H1 (cell line): ENCODE measurements at regions not wholly inside any gene's neighbourhood (a gene's known extent, or its start where the extent isn't known, plus 50 kb on each side); places are given as distances from the start of the nearest gene placed in this dataset.

Source experiments
- CTCF ChIA-PET: fragments of 300-600 bp; sonication (Branson Sonifier 250); formaldehyde crosslinking; loops from one replicate; lab custom pipeline; 2021; ENCODE audit not compliant: partially characterized antibody; lab: Charles Lee
- POLR2A ChIA-PET: fragments of 300-600 bp; sonication (Branson Sonifier 250); formaldehyde crosslinking; loops from one replicate; lab custom pipeline; 2021; ENCODE audit warnings: inconsistent platforms; ENCODE audit not compliant: partially characterized antibody; lab: Charles Lee
- DNase-seq, 2 experiments: peaks; one replicate each; pipeline versions ENCODE4 v3.0.0 to v3.0.0-alpha.2; 2010 to 2022; ENCODE audit warnings: low spot score in 2 of 2, low read depth in 1 of 2, mixed read lengths in 1 of 2
- FAIRE-seq: peaks from 2 replicates; lab custom pipeline; 2011; peaks lifted over from hg19 to GRCh38; lab: Jason Lieb, UNC
- H2AFZ ChIP-seq: 2 replicates; pipeline ENCODE4 v1.8.1; 2012; ENCODE audit warnings: low read length, inconsistent platforms
- H2AK5ac ChIP-seq: 2 replicates; pipeline ENCODE4 v1.6.1; 2013; ENCODE audit warnings: low read depth, low read length
- H2BK120ac ChIP-seq: replicated peaks from 2 replicates; pipeline ENCODE3; 2013; ENCODE audit warnings: low read depth, low read length, inconsistent platforms
- H2BK12ac ChIP-seq: 2 replicates; pipeline ENCODE4 v1.6.1; 2013; ENCODE audit warnings: low read depth, low read length
- H2BK15ac ChIP-seq: 2 replicates; pipeline ENCODE4 v1.6.1; 2013; ENCODE audit warnings: low read length
- H2BK20ac ChIP-seq: 2 replicates; pipeline ENCODE4 v1.6.1; 2013; ENCODE audit warnings: low read length
- H2BK5ac ChIP-seq: 2 replicates; pipeline ENCODE4 v1.6.1; 2013; ENCODE audit warnings: low read depth, low read length
- H3K14ac ChIP-seq: 2 replicates; pipeline ENCODE4 v1.6.1; 2013; ENCODE audit warnings: inconsistent platforms; ENCODE audit not compliant: insufficient read length
- H3K18ac ChIP-seq: 2 replicates; pipeline ENCODE4 v1.6.1; 2013; ENCODE audit warnings: low read length; ENCODE audit errors: extremely low read depth
- H3K23ac ChIP-seq: 2 replicates; pipeline ENCODE4 v1.6.1; 2013; ENCODE audit warnings: inconsistent platforms; ENCODE audit not compliant: insufficient read length
- H3K23me2 ChIP-seq: 2 replicates; pipeline ENCODE4 v1.6.1; 2013; ENCODE audit warnings: low read depth, low read length
- H3K27ac ChIP-seq: 2 replicates; pipeline ENCODE4 v1.6.1; 2011; ENCODE audit warnings: low read depth, low read length, inconsistent platforms
- H3K27me3 ChIP-seq, 4 experiments: replicated peaks in 1 of 4; 1 replicate in 1 of 4; 2 replicates in 3 of 4; pipeline versions ENCODE4 v1.6.1 to v1.8.1; 2011 to 2013; ENCODE audit warnings: low read length in 3 of 4, mild to moderate bottlenecking in 3 of 4, inconsistent platforms in 2 of 4, mixed read lengths in 2 of 4, moderate library complexity in 1 of 4; ENCODE audit not compliant: control insufficient read depth in 3 of 4, insufficient read depth in 3 of 4; ENCODE audit errors: extremely low read depth in 1 of 4
- H3K36me3 ChIP-seq, 4 experiments: 2 replicates each; pipeline versions ENCODE4 v1.6.1 to v1.8.1; 2011 to 2013; ENCODE audit warnings: mild to moderate bottlenecking in 4 of 4, low read length in 3 of 4, moderate library complexity in 2 of 4, control low read depth in 1 of 4, inconsistent platforms in 1 of 4; ENCODE audit not compliant: insufficient read depth in 4 of 4, control insufficient read depth in 2 of 4
- H3K4ac ChIP-seq: replicated peaks from 2 replicates; pipeline ENCODE3; 2013; ENCODE audit warnings: low read length, low read depth, mixed read lengths, inconsistent platforms; ENCODE audit not compliant: insufficient read length
- H3K4me1 ChIP-seq, 4 experiments: replicated peaks in 1 of 4; 1 replicate in 1 of 4; 2 replicates in 3 of 4; pipeline versions ENCODE4 v1.6.1 to v1.8.1; 2011 to 2013; ENCODE audit warnings: low read length in 3 of 4, inconsistent platforms in 2 of 4, mixed read lengths in 1 of 4; ENCODE audit not compliant: insufficient read depth in 4 of 4, control insufficient read depth in 3 of 4
- H3K4me2 ChIP-seq, 2 experiments: 2 replicates each; pipeline versions ENCODE4 v1.6.1 to v1.8.1; 2011 to 2013; ENCODE audit warnings: low read depth in 2 of 2, low read length in 2 of 2, control low read depth in 1 of 2, inconsistent platforms in 1 of 2, mild to moderate bottlenecking in 1 of 2; ENCODE audit not compliant: insufficient read depth in 1 of 2
- H3K4me3 ChIP-seq, 4 experiments: fragments of 200-600, 300-600 bp in 1 of 4; sonication (generic), shearing (Covaris generic), sonication (Bioruptor Twin) in 1 of 4; 2 replicates each; pipeline versions ENCODE4 v1.5.1 to v1.8.1; 2011 to 2016; ENCODE audit warnings: low read length in 4 of 4, low read depth in 3 of 4, control low read depth in 2 of 4, inconsistent platforms in 2 of 4, mild to moderate bottlenecking in 2 of 4, mixed read lengths in 1 of 4, moderate library complexity in 1 of 4; ENCODE audit not compliant: insufficient read depth in 2 of 4; ENCODE audit errors: extremely low read depth in 1 of 4
- H3K56ac ChIP-seq: replicated peaks from 2 replicates; pipeline ENCODE3; 2013; ENCODE audit warnings: low read depth, mild to moderate bottlenecking, mixed read lengths, low read length, inconsistent platforms; ENCODE audit not compliant: insufficient read length
- H3K79me1 ChIP-seq: 2 replicates; pipeline ENCODE4 v1.6.1; 2013; ENCODE audit warnings: low read depth, low read length, control low read depth
- H3K79me2 ChIP-seq, 2 experiments: 2 replicates each; pipeline versions ENCODE4 v1.6.1 to v1.8.1; 2012 to 2013; ENCODE audit warnings: low read length in 2 of 2, mild to moderate bottlenecking in 2 of 2, inconsistent platforms in 1 of 2; ENCODE audit not compliant: insufficient read depth in 2 of 2, control insufficient read depth in 1 of 2
- H3K9ac ChIP-seq, 4 experiments: replicated peaks in 1 of 4; 1 replicate in 1 of 4; 2 replicates in 3 of 4; pipeline versions ENCODE4 v1.6.1 to v1.8.1; 2011 to 2013; ENCODE audit warnings: low read depth in 3 of 4, low read length in 3 of 4, control low read depth in 2 of 4, mild to moderate bottlenecking in 2 of 4, moderate library complexity in 2 of 4, inconsistent platforms in 1 of 4; ENCODE audit errors: extremely low read depth in 1 of 4
- H3K9me3 ChIP-seq, 2 experiments: 2 replicates each; pipeline versions ENCODE4 v1.6.1 to v1.8.1; 2012 to 2013; ENCODE audit warnings: mild to moderate bottlenecking in 2 of 2, moderate library complexity in 2 of 2, control low read depth in 1 of 2, inconsistent platforms in 1 of 2, low read depth in 1 of 2, low read length in 1 of 2, mixed read lengths in 1 of 2; ENCODE audit not compliant: insufficient read depth in 2 of 2
- H4K20me1 ChIP-seq, 2 experiments: replicated peaks in 1 of 2; 2 replicates each; pipeline versions ENCODE3 to v1.8.1; 2011 to 2013; ENCODE audit warnings: inconsistent platforms in 2 of 2, low read length in 2 of 2, mild to moderate bottlenecking in 1 of 2; ENCODE audit not compliant: insufficient read depth in 2 of 2, control insufficient read depth in 1 of 2
- H4K5ac ChIP-seq: 2 replicates; pipeline ENCODE4 v1.6.1; 2013; ENCODE audit warnings: low read length, low read depth, mixed read lengths, inconsistent platforms; ENCODE audit not compliant: insufficient read length
- H4K8ac ChIP-seq: 2 replicates; pipeline ENCODE4 v1.8.0; 2013; ENCODE audit warnings: mild to moderate bottlenecking, moderate library complexity, low read length, inconsistent platforms; ENCODE audit not compliant: insufficient read depth; ENCODE audit errors: extremely low read depth
- H4K91ac ChIP-seq: replicated peaks from 2 replicates; pipeline ENCODE3; 2013; ENCODE audit warnings: low read length, mixed read lengths, inconsistent platforms; ENCODE audit not compliant: insufficient read length
- ASH2L ChIP-seq: fragments of 200-600, 300-600 bp; sonication (generic); IDR thresholded peaks from one replicate; pipeline ENCODE4 v1.7.1; 2017; ENCODE audit warnings: low read length
- CREB1 ChIP-seq: IDR thresholded peaks from 2 replicates; pipeline ENCODE4 v1.6.1; 2012; ENCODE audit warnings: inconsistent platforms
- EP300 ChIP-seq, 2 experiments: IDR thresholded peaks; 1 replicate in 1 of 2; 2 replicates in 1 of 2; pipeline ENCODE4 v1.6.1; 2011 to 2012; ENCODE audit warnings: low read depth in 2 of 2, low read length in 2 of 2, mild to moderate bottlenecking in 2 of 2, borderline replicate concordance in 1 of 2, inconsistent platforms in 1 of 2, moderate library complexity in 1 of 2
- GABPA ChIP-seq: IDR thresholded peaks from 2 replicates; pipeline ENCODE4 v1.6.1; 2011; ENCODE audit warnings: mild to moderate bottlenecking, low read length, moderate library complexity, borderline replicate concordance; ENCODE audit not compliant: insufficient read depth
- GTF2F1 ChIP-seq: IDR thresholded peaks from 2 replicates; pipeline ENCODE4 v1.6.1; 2012; ENCODE audit warnings: low read depth, low read length, improper control_type of control experiment, borderline replicate concordance
- JUN ChIP-seq: IDR thresholded peaks from 2 replicates; pipeline ENCODE4 v1.6.1; 2011; ENCODE audit warnings: low read depth, mild to moderate bottlenecking, improper control_type of control experiment, low read length
- KDM5A ChIP-seq: fragments of 200-600 bp; IDR thresholded peaks from 2 replicates; pipeline ENCODE4 v1.7.1; 2012; ENCODE audit warnings: mild to moderate bottlenecking, low read length, inconsistent platforms, mixed read lengths
- NRF1 ChIP-seq: IDR thresholded peaks from 2 replicates; pipeline ENCODE4 v1.6.1; 2011; ENCODE audit warnings: mild to moderate bottlenecking, low read depth, low read length, improper control_type of control experiment
- POLR2AphosphoS5 ChIP-seq: IDR thresholded peaks from 2 replicates; pipeline ENCODE4 v1.6.1; 2011; ENCODE audit warnings: low read depth, low read length
- RAD21 ChIP-seq, 2 experiments: IDR thresholded peaks in 1 of 2; conservative IDR thresholded peaks in 1 of 2; 2 replicates each; pipeline ENCODE4 v1.6.1; 2011; ENCODE audit warnings: low read depth in 2 of 2, low read length in 2 of 2, improper control_type of control experiment in 1 of 2, inconsistent platforms in 1 of 2, mild to moderate bottlenecking in 1 of 2, moderate library complexity in 1 of 2
- SAP30 ChIP-seq: fragments of 300-600 bp; sonication (generic); IDR thresholded peaks from 2 replicates; pipeline ENCODE4 v1.7.1; 2012; ENCODE audit warnings: low read length, moderate library complexity, mild to moderate bottlenecking, inconsistent platforms; ENCODE audit not compliant: insufficient read depth, insufficient replicate concordance
- SP2 ChIP-seq: IDR thresholded peaks from 2 replicates; pipeline ENCODE4 v1.6.1; 2012; ENCODE audit warnings: mild to moderate bottlenecking, low read length, inconsistent platforms
- SRF ChIP-seq: IDR thresholded peaks from 2 replicates; pipeline ENCODE4 v1.6.1; 2011; ENCODE audit warnings: mild to moderate bottlenecking, low read depth, low read length, moderate library complexity
- USF2 ChIP-seq: IDR thresholded peaks from 2 replicates; pipeline ENCODE4 v1.6.1; 2011; ENCODE audit warnings: low read length, improper control_type of control experiment
- WGBS, 2 experiments: shearing (Covaris generic) in 1 of 2; methylation state at CpG; one replicate each; pipeline versions ENCODE4 v1.1.6 to v1.1.7; 2013 to 2015; ENCODE audit warnings: low lambda C conversion rate in 2 of 2, mixed read lengths in 2 of 2, inconsistent platforms in 1 of 2, low coverage in 1 of 2, missing lambda C conversion rate in 1 of 2; ENCODE audit not compliant: insufficient replicate concordance in 2 of 2, insufficient coverage in 1 of 2, insufficient read length in 1 of 2; ENCODE audit errors: extremely low coverage in 1 of 2, missing lambda C conversion rate in 1 of 2; 5-methylcytosine and 5-hydroxymethylcytosine counted together

GRCh38 chr7:106731187-106731586 is 70.2 kb upstream of the CCDC71L start:
- no peak for DNase-seq
- no peak overlapping the region for H4K91ac ChIP-seq
- H3K23ac ChIP-seq, result no peak overlapping the region
- H4K20me1 ChIP-seq, result no peaks in the 10 kb centered on the region
- no peak overlapping the region for H2BK15ac ChIP-seq
- no peak overlapping the region for H3K18ac ChIP-seq
- H3K4me1 ChIP-seq, result no peaks in the 10 kb centered on the region
- no peak overlapping the region for H3K14ac ChIP-seq
- no peak for FAIRE-seq
- no peaks in the 10 kb centered on the region for H3K79me2 ChIP-seq
- H3K9me3 ChIP-seq, result no peaks in the 10 kb centered on the region
- H3K79me1 ChIP-seq, result no peaks in the 10 kb centered on the region
- no peak overlapping the region for H2AK5ac ChIP-seq
- H3K56ac ChIP-seq, result no peak overlapping the region
- CTCF ChIA-PET, result interaction anchor here (0.7 to 1.0 kb wide), 2 partner anchors 10 to 554 kb away, joined by 3 read pairs; no protein-coding TSS in a partner anchor
- H3K27me3 ChIP-seq, result no peaks in the 10 kb centered on the region
- H3K4me2 ChIP-seq, result no peak overlapping the region
- H3K23me2 ChIP-seq, result no peaks in the 10 kb centered on the region
- H4K8ac ChIP-seq, result no peak overlapping the region
- H2BK5ac ChIP-seq, result no peak overlapping the region
- no peak overlapping the region for H3K4ac ChIP-seq
- H2BK20ac ChIP-seq, result no peak overlapping the region
- no peak overlapping the region for H2BK12ac ChIP-seq
- no peak overlapping the region for H2AFZ ChIP-seq
- POLR2A ChIA-PET, result no interaction called here
- WGBS, 2 experiments, result 90% methylated on average over 5 of the region's 5 CpGs; no CpG with 5 or more reads in 1 of the 2 experiments
- no peak overlapping the region for H4K5ac ChIP-seq
- H2BK120ac ChIP-seq, result no peak overlapping the region
- no peak overlapping the region for H3K4me3 ChIP-seq
- no peaks in the 10 kb centered on the region for H3K36me3 ChIP-seq
- H3K27ac ChIP-seq, result no peak overlapping the region
- no peak overlapping the region for H3K9ac ChIP-seq
- TF ChIP-seq SP2 (no peak), KDM5A (no peak), POLR2AphosphoS5 (no peak), GTF2F1 (no peak), SRF (no peak), EP300 (IDR thresholded peaks at IDR 0.05; ENCODE audit: borderline replicate concordance in 1 of 2, low read depth in 2 of 2, low read length in 2 of 2) (no peak), GABPA (no peak), SAP30 (no peak), JUN (no peak), NRF1 (no peak), RAD21 (IDR thresholded peaks at IDR 0.05 in 1 of 2, conservative IDR thresholded peaks at IDR 0.05 in 1 of 2; ENCODE audit: low read depth in 2 of 2, low read length in 2 of 2) (no peak), CREB1 (no peak), ASH2L (no peak), USF2 (no peak)
